Astrocyte of the hippocampus (primary cell): ENCODE measurements at regions not wholly inside any gene's neighbourhood (a gene's known extent, or its start where the extent isn't known, plus 50 kb on each side); places are given as distances from the start of the nearest gene placed in this dataset.
A peak's percentile ranks its signal among the peaks of the same experiment; 100 is the strongest.

Experiments
- DNase-seq: peaks from one replicate; pipeline ENCODE4 v3.0.0; 2011; ENCODE audit warnings: low read depth, low spot score

DNA sequence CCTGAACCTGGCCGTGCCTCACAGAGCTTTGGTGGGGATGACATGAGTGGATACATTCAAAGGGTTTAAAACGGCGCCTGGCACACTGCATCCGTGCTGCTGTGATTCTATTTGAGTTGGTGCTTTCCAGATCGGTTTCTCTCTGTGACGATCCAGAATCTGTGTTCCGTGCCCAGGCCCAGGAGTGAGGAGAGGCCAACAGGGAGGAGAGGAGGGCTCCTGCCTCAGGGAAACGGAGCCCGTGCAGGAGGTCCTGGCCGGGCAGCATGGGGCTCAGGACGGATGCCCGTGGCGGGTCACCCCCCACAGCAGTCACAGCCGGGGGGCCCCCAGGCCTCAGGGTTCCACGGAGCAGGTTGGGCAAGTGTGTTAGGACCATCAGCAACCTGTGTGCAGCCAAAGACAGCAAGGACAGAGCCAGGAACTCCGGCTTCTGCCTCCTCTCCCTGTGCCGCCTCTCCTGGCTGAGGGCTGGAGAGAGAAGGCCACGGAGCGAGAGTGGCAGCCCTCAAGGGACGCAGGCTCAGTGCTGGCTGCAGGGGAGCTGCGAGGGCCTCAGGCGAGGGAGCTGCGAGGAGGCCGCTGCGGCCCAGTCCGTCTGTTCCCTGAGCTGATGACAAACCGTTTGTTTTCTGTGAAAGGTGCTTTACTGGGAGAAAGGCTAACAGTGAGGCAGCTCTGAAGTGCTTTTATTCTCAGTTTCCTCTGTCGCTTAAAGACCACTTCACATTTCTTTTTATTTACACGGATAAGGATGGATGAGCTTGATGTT lies 99.3 kb downstream of the METRNL start:
- DNase-seq = no peak

DNA sequence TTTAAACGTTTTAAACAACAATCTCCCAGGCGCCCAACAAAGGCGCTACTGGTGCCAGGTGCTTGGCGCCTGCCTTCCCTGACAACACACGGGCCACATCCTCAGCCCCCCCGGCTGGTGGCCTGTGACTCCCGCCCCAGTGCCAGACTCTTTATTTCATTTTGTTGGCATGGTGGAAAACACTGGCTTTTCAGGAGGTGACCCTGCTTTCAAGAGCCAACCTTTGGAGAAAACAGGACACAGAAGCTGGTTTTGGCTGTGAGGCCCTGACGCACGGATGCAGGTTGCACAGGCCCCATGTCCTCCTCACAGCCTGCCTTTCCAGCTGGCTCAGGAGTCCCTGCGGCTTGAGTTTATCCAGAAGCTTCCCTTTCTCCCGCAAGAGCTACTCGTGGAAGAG lies 100.0 kb downstream of the METRNL start:
- no peak for DNase-seq

DNA sequence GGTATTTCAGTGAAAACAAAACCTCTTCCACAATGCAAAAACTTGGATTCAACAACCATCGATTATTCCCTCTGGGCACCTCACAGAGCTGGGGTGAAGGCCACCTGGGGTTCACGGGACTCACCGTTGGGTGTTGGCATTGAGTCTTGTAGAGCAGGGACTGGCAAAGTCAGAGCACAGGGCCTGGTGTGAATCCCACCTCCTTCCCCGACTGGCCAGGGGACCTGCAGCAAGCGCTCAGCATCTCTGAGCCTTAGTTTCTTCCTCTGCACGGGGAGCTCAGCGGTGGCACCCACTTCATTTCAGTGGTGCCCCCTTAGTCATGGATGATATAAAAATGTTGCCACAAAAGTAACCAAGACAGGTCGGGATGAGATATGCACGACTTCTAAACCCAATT lies 100.4 kb downstream of the METRNL start:
- DNase-seq = no peak

DNA sequence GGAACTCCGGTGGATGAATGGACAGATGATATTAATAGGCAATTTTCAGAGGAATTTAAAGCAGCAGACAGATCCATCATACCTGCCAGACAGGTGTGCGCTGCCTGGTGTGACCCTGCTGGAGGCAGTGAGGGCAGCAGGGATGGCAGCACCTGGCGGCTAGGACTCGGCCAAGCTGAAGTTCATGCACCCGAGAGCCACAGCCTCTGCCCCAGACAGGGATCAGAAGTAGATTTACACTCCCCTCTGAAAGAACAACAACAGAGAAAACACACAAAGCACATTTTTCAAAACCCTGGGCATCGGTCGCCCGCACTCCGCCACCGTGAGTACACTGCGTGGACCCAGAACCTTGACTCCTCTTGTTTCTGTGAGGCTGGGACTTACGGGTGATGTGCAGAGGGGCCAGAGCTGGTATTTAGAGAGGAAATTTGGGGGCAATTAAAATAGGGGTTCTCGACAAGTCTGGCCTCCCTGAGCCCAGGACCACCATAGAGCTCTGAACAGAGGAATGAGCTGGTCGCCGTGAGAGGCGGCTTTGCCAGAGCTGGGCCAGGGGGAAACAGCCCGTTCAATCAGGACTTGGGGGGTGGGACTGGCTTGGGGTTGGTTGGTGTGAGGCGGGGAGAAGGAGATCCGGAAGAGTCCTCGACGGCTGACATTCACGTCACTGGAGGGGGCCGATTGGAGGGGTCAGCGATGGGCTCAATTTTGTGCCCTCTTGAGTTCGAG lies 101.0 kb downstream of the METRNL start:
- DNase-seq = no peak

DNA sequence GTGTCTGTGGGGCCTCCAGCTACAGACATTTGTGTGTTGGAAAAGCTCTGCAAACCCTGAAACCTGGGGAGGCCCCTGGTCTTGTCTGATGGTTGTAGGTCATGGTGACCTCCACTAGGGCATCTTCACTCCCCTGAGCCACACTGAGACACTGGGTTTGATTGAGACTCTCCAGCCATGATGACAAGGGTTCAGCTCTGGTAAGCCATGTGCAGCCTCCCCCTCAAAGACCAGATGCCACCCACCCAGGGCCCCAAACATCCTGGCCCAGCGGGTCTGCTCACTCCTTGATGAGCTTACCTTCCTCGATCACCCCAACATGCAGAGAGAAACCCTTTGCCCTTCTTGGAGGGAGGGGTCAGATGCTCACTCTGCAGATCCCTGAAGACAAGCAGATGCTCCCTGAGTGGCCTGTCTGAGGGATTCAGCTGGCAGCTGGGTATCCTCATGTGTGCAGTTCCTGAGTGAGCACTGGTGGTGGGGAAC lies 101.6 kb downstream of the METRNL start:
- DNase-seq = no peak

DNA sequence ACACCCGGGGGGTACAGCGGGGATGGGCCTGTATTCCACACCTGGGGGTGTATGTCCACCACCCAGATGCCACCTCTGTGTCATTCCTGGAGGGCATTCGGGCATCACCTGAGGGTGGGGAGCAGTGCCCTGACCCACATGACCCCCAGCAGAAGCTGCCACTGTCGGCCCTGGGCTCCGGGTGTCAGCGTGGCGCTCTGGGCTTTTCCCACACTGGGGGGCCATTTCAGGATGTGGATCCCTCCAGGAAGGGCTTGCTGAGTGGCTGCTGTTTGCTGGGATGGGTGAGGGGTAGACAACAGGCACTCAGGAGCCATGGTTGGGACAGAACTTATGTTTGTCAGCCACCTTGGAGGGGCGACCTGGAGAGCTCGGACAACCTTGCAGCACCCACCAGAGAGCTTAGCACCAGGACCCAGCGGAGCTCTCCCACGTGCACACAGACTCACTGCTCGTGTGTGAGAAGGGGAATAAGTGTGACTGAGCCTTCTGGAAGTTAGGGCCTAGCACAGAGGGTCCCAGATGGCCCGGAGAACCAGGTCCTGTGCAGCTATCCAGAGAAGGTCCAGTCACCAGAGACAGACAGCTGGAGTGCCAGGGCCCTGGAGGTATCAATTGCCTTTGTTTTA lies 102.7 kb downstream of the METRNL start:
- DNase-seq = no peak

DNA sequence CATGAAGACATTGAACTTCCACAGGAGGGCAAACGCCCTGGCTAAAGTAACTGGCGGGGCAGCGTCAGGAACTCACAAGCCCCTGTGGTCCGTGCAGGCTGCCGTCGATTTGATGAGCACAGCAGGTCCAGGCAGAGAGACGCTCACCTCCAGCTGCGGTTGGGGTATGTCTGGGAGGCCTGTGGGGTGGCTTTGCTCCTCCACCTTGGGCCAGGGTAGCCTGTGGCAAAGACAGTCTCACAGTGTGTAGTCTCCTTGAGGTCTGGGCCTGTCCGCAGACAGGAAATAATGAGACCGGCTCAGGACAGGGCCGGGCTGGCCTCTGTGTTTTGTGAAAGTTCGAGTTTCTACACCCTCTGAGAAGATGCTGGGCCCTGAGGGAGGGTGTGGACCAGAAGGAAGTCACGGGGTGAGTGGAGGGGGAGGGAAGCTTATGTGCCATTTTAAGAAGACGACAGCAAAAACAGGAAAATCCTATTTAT lies 103.3 kb downstream of the METRNL start:
- no peak for DNase-seq

DNA sequence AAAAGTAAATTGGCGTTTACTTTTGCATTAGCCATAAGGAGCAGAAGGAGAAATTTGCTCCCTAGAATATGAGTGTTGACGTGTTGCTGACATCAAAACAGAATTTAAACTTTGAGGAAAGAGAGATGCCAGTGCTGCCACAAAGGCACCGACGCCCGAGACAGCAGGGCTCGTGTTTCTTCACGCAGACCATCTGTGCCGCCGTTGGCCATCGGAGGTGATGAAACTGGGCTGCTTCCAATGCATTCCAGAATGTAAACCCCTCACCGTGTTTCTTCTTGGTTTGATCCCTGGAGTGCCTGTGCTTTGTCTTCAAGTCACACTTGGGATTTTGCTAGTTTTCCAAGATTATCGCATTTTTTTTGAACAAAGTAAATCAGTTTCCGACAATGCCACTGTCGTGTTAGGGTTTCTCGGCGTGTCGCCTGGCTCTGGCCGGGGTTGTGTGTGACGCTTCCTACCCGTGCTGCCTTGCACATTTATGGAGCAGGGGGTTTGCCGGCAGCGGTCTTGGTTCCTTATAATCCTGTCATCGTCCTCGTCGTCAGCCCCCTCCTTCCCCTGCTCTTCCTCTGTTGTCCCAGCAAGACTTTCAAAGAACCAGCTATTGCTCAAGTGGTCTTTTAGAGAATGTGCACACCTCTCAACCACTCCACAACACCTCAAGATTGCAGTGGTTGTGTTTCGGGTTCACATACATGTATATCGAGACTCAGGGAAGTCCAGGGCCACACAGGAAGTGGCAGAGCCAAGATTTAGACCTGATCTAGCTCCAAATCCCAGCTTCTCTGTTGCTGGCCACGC lies 103.9 kb downstream of the METRNL start:
- no peak for DNase-seq

DNA sequence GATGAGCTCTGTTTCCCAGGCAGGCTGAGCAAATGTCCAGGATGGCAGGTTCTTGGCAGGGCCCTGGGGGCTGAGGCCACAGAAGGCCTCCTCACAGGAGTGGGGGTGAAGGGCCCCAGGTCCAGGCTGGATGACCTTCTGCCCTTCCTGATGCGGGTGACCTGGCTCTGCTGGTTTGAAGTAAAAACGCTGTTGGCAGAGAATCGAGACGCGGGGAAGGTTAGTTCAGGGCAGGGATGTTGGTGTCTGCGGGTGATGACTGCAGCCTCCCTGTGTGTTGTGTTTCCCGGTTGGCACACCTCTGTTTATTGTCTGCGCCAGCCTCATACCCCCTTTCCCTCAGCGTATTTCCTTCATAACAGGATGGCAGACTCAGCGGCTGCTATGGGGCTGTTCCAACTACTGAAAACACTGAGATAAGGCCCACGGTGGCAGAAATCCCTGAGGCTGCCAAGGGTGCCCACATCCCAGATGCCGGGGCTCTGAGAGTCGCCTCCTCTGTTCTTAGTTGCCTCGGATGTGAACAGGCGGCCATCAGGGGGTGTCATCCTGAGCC lies 104.6 kb downstream of the METRNL start:
- DNase-seq = no peak

DNA sequence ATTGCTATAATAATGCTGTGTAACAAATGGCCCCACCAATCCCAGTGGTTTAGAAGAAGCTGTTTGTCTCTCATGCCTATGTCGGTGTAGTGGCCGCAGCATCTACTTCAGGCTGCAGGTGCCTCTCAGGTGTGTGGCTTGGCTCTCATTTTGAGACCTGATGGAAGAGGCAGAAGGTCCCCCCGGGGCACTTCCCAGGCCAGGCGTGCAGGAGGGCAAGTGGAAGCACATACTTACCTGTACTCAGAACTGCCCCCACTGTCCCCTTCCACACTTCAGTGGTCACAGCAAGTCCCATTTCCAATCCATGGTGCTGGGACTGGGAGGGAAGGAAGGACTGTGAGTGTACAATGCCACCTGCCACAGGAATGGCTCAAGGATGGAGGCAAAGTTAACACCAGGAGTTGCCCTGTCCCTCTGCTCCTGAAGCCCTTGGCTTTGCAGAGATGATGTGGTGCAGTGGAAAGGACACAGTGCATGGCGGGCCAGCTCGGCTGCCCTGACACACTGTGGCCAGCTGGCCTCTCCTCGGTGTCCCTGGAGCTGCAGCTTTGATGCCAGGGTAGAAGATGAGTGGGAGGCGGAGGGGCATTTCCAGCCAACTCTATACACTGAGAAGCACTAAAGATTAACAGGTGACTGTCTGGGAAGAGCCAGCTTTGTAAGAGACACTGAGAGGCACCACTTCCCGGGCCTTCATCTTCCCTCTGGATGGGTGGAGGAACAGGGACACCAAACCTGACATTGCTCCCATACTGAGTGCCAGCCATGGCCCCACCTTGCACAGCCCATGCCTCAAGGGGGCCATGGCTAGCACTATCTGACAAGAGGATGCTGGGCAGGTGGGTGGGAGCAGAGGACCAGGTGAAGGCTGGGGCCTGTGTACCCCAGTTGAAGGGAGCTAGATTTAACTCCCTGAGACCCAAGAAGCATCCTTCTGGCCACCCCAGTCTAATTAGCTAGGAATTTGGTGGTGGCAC lies 105.9 kb downstream of the METRNL start:
- DNase-seq = no peak

DNA sequence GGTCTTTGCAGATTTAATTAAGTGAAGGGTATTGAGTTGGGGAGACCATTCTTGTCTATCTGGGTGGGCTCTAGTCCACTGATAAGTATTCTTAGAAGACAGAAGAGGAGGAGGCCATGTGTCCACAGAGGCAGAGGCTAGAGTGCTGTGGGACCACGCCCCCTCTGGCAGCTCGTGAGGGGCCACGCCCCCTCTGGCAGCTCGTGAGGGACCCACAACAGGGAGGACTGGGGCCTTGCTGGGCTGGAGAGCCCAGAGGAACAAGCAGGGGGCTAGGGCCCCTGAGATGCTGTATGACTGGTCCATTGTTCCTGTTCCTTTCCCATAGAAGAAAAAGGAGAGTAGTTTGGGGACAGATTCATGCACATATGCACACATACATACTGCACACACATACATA lies 106.8 kb downstream of the METRNL start:
- no peak for DNase-seq

DNA sequence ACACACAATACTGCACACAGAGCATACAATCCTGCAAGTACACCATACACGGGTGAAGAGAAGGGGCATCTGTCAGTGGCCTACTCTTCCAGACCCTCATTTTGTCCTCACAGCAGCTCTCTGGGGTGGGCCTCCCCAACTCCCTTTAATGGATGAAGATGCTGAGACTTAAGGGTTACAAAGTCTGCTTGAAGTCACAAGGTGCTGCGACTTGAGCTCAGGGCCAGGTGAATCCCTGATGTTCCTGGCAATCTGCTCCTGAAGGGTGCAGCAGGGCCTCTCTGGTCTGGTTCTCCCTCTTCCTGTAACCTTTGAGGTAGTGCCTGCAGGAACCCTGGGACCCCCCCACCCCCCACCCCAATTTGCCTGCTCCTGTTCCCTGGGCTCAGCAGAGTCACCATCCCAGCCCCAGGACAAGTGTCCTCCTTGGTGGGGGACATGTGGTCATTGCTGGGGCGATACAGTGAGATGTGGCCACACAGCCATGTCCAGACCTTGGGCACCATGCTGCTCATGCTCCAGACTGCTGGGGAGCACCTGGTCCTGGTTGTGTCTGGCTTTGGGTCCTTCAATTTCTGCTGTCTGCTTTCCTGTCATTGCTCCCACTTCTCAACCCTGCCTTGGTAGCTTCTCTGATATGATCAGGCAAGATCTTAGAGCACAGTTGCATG lies 107.5 kb downstream of the METRNL start:
- no peak for DNase-seq

DNA sequence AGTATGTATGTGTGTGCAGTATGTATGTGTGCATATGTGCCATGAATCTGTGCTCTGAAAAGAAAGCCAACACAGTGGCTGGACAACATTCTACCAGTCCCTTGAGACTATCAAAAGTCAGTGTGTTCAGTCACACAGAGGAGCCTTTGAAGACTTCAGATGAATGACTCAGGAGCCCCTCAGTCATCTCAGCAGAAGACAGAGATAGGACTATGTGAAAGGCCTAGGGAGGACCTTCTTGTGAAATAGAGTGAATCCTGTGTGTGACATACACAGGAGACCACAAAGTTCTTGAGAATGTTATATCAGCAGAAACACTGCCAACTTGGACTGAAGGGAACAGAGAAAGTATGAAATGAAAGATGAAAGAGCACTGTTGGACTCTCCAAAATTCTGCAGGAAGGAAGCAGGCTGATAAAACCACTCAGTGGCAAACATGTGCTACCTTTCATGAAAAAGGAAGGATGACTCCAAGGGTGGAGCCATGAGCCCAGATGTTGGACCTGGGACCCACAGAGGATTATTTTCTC lies 108.4 kb downstream of the METRNL start:
- DNase-seq = no peak

DNA sequence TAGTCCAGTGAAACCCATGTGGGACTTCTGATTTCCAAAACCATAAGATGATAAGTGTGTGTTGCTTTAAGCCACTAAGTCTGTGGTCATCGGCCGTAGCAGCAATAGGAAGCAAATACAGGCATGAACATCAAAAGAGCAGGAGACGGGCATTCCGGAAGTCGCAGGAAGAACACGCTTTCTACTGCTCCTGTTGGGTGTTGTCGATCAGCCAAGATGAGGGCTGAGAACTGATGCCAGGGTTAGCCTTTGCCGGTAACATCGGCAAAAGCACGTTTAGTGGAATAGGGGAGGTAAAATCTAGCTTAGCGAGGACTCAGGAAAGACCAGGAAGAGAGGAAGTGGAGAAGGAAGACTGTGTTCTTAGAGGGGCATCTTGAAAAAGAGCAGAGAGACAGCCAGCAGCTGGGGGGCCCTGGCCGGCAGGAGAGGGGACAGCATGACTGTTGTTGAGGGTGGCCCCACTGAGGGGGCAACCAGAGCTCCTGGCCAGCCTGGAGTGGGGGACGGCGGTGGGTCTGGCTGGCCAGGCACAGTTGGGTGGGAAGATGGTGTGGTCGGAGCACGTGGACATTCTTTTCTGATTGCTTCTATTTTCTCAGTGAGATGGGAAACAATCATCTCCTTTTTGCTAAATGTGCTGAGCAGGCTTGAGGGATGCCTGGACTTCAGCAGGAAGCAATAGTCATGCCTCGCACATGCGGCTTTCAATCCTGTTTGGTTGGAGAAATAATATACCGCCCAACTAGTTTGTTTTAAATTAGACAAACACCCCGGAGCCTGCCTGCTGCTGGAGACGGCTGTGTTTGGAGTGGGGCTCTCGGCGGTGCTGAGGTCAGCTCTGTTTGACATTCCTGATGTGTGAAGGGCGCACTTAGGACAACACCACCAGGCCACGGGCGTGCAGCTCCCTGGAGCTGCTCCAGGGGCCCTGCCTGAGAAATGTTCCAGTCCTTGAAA lies 109.9 kb downstream of the METRNL start:
- peak; percentile 53 for DNase-seq

DNA sequence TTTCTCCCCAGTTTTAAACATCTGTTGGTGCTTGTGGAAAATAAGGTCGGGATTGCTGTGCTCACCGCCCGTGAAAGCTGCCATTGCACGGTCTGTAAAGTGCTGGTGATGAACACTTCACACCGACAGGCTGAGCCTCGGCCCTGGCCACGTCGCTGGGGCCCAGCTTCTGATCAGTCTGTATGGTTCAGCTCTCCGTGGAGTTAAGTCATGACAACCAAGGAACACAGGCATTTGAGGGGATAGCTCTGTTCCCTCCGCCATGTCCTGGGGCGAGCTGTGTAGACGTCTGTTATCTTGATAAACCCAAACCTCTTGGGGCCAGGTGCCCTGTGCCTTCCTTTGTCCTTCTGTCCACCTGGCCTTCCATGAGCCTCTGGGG lies 110.6 kb downstream of the METRNL start:
- DNase-seq = no peak

DNA sequence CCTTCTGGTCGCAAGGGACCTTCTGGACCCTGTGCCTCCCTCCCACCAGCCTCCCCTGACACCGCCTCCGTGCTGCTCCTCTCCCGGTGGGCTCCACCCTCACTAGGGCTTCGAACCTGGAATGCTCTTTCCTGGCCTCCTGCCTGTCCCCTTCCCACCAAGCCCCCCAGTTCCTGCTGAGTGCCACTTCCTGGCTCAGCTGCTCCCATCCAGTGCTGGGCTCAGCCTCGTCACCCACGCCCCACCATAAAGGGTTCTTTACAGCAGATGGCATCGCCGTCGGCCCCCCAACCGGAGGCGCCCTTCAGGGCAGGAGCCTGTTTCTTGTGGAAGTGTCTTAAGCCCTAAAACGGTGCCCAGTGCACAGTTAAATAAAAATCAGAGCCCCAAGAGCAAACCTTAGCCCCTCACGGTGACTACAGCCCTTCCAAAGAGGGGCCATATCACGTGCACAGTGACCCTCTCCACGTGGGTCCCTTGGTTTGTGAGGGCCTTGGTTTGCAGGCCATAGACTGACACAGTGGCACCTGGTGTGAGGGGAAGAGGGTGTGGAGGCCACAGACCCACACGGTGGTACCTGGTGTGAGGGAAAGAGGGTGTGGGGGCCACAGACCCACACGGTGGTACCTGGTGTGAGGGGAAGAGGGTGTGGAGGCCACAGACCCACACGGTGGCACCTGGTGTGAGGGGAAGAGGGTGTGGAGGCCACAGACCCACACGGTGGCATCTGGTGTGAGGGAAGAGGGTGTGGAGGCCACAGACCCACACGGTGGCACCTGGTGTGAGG lies 111.4 kb downstream of the METRNL start:
- no peak for DNase-seq

DNA sequence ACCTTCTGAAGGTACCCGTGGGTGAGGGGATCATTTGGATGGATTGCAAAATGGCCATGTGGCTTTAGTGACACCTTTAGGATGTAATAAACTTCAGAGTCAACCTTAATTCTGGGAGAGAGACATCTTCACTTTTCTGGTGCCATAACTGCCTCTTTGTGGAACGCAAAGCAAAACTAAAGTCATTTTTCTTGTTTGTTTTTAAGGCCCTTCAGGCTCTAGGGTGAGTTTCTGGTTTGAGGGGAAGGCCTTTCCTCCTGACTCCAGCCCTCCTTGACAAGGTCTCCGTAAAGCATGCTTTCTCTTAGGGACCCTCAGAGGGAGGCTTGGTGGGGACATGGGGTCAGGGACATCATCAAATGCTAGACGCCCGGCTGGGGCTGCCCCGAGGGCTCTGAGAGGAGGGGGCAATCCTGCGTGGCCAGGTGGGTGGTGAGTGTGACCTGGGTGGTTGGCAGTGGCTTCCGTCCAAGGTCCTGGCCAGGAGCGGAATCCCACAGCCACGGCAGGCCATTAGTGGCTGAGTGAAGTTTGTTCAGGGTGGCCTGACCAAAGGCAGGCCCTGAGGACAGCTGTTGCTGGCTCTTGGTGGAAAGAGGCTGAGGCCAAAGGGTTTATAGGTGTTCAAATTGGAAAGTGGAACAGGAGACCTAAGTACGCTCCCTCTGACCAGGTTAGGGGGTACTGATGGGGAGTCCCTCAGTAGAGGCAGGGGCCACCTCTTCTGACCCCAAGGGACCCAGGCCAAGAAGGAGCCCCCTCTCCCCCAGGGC lies 112.2 kb downstream of the METRNL start:
- DNase-seq = no peak
